Astrocyte of the cerebellum (primary cell): ENCODE measurements at regions not wholly inside any gene's neighbourhood (a gene's known extent, or its start where the extent isn't known, plus 50 kb on each side); places are given as distances from the start of the nearest gene placed in this dataset.

Experiments used
- DNase-seq: peaks from one replicate; pipeline ENCODE4 v3.0.0-alpha.2; 2011; ENCODE audit warnings: low read depth
- H3K4me3 ChIP-seq: 2 replicates; pipeline ENCODE4 v1.5.1; 2011; ENCODE audit warnings: mild to moderate bottlenecking, low read depth, low read length, moderate library complexity
- CTCF ChIP-seq: IDR thresholded peaks from 2 replicates; pipeline ENCODE4 v1.5.1; 2012; ENCODE audit warnings: low read length, low read depth, moderate library complexity, mild to moderate bottlenecking; ENCODE audit errors: missing control alignments
- in situ Hi-C: cut with HindIII; loops from 2 replicates; pipeline ENCODE4 v1.10.0; 2017; ENCODE audit warnings: low sequenced_read_pairs

- no peak overlapping the region for H3K4me3 ChIP-seq
- in situ Hi-C loops = no loop called here
- no peak for DNase-seq
- no peak for TF ChIP-seq CTCF
Observed at GRCh38 chr11:70782401-70782913, 384.1 kb downstream of the CTTN start.

GRCh38 chr11:70783356-70783755, 385.0 kb downstream of the CTTN start:
- no peak for DNase-seq
- H3K4me3 ChIP-seq = no peak overlapping the region
- TF ChIP-seq CTCF = no peak
- in situ Hi-C loops = no loop called here

- in situ Hi-C loops = no loop called here
Observed at GRCh38 chr11:70783821-70784220, 385.5 kb downstream of the CTTN start.

GRCh38 chr11:70785372-70785771, 387.0 kb downstream of the CTTN start:
- DNase-seq = no peak
- H3K4me3 ChIP-seq = no peak overlapping the region
- TF ChIP-seq CTCF = no peak
- in situ Hi-C loops = no loop called here

More at GRCh38 chr11:70783821-70784220, 385.5 kb downstream of the CTTN start:
- DNase-seq = no peak
- TF ChIP-seq CTCF = no peak
- no peak overlapping the region for H3K4me3 ChIP-seq

- in situ Hi-C loops = no loop called here
- no peak overlapping the region for H3K4me3 ChIP-seq
- no peak for TF ChIP-seq CTCF
- DNase-seq = no peak
Observed at GRCh38 chr11:70786021-70786665, 387.8 kb downstream of the CTTN start.

GRCh38 chr11:70788248-70789022, 390.1 kb downstream of the CTTN start:
- in situ Hi-C loops = no loop called here

More at GRCh38 chr11:70788248-70789022, 390.1 kb downstream of the CTTN start:
- H3K4me3 ChIP-seq = no peak overlapping the region
- DNase-seq = peak; percentile 76
- no peak for TF ChIP-seq CTCF
